RPMI8226 (cell line): ENCODE measurements at regions not wholly inside any gene's neighbourhood (a gene's known extent, or its start where the extent isn't known, plus 50 kb on each side); places are given as distances from the start of the nearest gene placed in this dataset.

Experiments used
- DNase-seq: peaks from one replicate; pipeline ENCODE4 v3.0.0-alpha.2; 2015

DNA sequence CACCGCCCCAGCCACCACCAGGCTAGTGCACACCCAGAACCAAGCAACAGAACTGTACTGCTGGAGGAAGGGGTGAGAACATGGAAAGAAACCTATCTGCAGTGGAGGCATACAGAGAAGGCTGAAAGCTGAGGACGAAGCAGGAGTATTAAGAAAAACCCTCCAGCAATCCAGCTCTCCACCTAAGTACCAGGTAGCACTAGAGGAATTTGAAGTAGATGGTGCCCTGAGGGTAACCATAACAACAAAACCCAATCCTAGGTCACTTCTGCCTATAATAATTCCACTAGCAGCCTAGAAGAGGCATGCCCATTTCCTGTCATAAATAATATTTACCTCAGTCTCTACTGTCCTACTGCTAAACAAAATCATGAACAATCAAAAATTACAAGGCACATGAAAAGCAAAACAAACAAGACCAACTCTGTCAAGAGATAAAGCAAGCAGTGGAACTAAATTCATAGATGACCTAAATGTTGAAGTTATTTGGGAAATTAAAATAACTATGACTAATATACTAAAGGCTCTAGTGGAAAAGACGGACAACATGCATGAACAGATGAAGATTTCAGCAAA lies 51.1 kb downstream of the HYCC1 start:
- DNase-seq: no peak

DNA sequence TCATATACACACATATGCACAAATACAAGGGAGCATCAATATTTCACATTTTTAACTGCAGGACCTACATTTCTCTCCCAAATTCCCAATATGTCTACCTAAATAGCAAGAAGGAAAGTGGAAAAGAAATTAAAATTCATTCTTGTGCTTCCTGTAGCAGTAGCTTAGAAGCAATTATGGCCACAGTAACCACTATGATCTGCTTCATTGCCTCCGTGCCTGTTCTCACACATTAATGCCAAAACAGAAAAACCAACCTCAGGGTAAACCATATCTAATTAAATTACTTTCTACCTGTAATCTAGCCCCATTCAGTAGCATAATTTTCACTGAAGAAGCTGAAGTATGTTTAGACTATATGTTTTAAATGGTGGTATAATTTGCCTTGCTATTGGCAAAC lies 55.2 kb downstream of the HYCC1 start:
- DNase-seq: no peak

DNA sequence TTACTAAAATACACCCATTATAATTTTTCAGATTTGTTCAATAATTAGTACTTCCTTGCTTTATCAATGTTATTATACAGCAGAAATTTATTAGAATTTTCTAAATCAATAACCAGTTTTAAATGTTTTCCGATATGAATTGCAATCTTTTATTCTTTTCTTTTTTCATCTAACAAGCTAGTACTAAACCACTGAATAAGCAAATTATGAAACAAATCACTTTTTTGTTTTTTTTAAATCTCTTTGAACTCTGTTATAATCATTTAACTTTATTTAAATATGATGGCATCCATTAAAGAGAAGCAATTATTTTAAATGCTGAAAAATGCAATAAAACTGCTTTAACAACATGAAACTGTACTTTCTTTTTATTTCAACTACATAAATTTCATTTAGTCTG lies 59.7 kb downstream of the HYCC1 start:
- DNase-seq: no peak

GRCh38 chr7:22952306-22953015 lies 61.5 kb downstream of the HYCC1 start:
- DNase-seq: no peak

DNA sequence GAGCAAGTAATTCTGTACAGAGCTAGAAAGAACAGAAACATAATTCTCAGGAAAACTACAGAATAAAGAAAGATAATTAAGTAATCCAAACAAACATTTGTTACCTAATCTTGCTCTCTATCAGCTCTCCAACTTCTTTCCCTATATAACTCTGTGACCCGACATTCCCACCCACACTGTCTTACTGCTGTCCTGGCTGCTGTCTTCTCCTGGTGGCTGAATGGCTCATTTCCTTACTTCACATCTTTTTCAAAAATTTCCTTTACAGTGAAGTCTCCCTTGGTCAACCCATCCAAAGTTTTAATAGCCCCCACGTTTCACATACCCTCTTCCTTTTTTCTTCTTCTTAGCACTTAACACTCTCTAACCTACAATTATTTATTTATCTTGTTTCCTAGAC lies 64.0 kb downstream of the HYCC1 start:
- DNase-seq: no peak

- no peak for DNase-seq
Measured at GRCh38 chr7:22949221-22949620, 64.7 kb downstream of the HYCC1 start.

GRCh38 chr7:22948770-22949169 lies 65.2 kb downstream of the HYCC1 start:
- DNase-seq: no peak

- DNase-seq: no peak
Measured at GRCh38 chr7:22945584-22945983, 68.3 kb downstream of the HYCC1 start.

GRCh38 chr7:22944510-22944909 lies 69.4 kb downstream of the HYCC1 start:
- no peak for DNase-seq

- DNase-seq: no peak
Measured at GRCh38 chr7:22944022-22944421, 69.9 kb downstream of the HYCC1 start.

DNA sequence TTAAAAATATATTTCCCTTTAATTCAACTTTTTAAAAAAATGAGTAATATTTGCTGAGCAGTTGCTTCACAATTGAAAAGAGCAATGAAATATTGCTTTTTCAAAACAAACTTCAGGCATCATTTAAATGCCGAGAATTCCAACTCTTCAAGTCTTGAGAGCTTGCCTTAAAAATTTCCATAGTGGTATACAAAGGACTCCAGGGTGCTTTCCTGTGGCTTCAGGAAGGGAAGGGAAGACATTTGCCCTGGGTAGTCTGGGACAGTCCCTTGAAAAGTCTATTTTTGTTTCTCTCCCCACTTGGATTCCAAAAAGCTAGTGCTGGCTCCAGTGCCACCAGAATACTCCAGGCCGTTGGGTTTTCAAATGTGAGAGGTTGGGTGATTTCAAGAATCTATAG lies 71.7 kb downstream of the HYCC1 start:
- no peak for DNase-seq

DNA sequence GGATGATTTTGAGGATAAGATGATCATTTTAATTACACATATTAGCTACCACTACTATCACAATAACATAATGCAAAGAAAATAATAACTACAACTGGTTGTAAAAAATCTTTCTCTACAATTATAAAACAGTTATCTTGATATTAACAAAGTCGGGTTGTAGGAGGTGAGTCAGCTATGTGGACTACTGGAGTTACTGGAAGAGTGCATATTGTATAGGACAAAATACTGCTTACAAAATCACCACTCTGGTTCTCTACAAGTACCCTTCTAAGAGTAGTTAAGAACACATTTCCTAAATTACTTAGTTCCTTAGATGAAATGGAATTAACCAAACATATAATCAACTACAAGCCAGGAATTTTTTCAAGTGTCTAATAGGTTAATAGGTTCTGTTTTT lies 74.1 kb downstream of the HYCC1 start:
- DNase-seq: no peak

- DNase-seq: no peak
Measured at GRCh38 chr7:22937946-22938345, 76.0 kb downstream of the HYCC1 start.

DNA sequence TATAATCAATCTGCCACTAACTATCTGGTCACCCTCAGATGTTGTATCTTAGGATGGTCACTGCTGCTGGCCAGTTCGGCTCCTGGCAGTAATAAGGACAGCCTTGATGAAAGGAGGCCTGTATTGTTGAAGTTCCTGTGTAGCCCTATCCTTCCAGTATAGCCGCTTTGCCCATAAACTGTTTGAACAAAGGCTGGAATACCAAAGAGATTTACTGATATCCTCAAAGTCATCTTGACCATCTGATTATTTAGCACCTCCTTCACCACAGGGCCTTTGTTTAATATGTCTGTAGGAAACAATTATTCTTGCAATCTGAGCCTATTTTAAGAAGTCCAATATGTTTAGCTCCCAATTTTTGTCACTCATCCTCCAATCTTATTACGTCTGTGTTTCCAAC lies 77.7 kb downstream of the HYCC1 start:
- DNase-seq: no peak

DNA sequence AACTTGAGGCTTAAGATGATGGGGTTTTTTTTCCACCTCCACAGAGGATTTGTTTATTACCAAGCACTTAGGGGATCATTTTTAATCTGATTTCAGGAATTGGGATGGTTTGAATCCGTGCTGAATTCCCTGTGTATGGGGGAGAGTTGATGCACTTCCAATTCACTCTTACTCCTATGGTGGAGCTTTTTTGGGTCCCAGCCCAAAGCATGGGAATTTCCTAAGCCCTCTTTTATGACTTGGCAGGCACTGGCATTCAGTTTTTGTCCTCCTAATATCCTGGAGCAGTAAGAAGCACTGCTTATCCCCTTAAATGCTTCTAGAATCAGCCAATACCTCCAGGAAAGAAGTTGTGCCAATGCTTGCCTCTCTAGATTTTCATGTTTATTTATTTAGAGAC lies 78.7 kb downstream of the HYCC1 start:
- DNase-seq: no peak

DNA sequence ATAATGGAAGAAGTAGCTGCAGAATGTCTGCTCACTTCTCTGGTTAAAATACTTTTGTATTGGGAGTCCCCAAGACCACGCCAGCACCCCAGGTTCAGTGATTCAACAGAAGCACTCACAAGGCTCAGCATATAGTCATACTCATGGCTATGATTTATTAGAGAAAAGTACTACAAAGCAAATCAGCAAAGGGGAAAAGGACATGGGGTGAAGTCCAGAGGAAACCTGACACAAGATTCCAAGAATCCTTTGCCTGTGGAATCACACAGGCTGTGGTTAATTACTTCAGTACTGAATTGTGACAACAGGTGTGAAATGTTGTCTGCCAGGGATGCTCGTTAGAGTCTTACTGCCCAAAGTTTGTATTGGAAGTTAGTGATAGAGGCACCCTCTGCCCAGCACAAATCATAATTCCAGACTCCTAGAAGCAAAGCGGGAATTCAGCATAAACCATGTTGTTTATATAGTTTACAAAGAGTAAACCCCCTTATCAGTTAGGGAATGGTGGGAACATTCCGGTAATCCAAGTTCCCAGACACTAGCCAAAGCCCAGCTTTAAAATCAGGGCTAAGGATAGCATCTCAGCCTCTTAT lies 79.4 kb downstream of the HYCC1 start:
- DNase-seq: no peak

- DNase-seq: no peak
Measured at GRCh38 chr7:22934023-22934422, 79.9 kb downstream of the HYCC1 start.

- DNase-seq: no peak
Measured at GRCh38 chr7:22932896-22933295, 81.0 kb downstream of the HYCC1 start.

- no peak for DNase-seq
Measured at GRCh38 chr7:22931011-22931410, 82.9 kb downstream of the HYCC1 start.

GRCh38 chr7:22922307-22922706 lies 91.6 kb downstream of the HYCC1 start:
- no peak for DNase-seq

DNA sequence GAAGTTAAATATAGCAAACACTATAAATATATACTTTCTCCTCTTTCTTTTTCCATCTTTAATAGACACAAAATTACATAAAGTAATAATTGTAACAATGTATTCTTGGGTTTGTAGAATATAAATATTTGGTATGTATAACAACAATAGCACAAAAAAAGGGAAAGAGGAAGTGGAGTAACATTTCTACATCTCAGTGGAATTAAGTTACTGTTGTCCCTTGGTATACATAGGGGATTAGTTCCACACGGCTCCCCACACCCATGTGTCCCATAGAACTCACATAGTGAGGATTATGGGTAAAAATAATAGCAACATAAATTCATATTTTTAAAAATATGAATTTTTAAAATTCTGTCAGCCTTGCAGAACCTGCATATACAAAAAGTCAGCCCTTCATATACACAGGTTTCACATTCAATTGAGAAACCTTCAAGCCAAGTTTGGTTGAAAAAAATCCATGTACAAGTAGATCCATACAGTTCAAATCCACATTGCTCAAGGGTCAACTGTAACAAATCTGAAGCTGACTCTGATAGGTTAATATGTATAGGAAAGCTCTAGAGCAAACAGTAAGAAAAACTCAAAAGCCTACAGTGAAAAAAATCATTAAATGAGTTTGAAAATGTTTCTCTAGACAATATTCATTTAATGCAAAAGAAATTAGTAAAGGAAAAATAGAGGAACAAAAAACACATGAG lies 92.4 kb downstream of the HYCC1 start:
- no peak for DNase-seq

DNA sequence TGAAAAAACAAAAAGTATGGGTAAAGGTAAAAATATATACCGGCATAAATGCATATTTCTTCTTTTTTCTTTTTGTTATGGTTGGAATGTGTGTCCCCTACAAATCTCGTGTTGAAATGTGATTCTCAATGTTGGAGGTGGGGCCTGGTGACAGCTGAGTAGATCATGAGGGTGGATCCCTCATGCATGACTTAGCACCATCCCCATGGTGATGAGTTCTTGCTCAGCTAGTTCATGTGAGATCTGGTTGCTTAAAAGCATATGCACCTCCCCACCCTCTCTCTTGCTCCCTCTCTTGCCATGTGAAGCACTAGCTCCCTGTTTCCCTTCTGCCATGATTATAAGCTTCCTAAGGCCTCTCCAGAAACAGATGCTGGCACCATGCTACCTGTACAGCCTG lies 93.3 kb downstream of the HYCC1 start:
- no peak for DNase-seq

DNA sequence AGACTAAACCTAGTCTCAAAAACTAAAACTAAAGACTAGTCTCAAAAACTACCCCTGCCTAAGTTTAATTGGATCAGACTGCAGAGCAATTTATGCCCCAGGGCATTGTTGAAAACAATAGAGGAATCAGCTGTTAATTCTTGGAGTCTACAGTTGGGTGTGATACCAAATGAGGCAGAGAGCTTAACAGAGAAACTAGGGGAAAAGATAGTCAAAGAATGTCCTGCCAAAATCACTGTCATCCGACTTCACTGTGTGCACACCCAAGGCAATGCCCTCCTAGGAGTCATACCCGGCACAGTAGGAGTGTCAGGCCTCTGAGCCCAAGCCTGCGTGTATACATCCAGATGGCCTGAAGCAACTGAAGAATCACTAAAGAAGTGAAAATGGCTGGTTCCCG lies 90.5 kb upstream of the TOMM7 start:
- DNase-seq: no peak

GRCh38 chr7:22911889-22912288 lies 89.2 kb upstream of the TOMM7 start:
- DNase-seq: no peak
